HCT116 (cell line): ENCODE measurements at regions not wholly inside any gene's neighbourhood (a gene's known extent, or its start where the extent isn't known, plus 50 kb on each side); places are given as distances from the start of the nearest gene placed in this dataset.
A peak's percentile ranks its signal among the peaks of the same experiment; 100 is the strongest.

Experiments used
- ATAC-seq: fragments of 200-7000 bp; cut with Tn5 transposase; 2 replicates; pipeline ENCODE4 v1.9.1; 2020; ENCODE audit warnings: mild to moderate bottlenecking, moderate library complexity
- BruUV-seq: library from RNA; stranded (reverse); fragments of 400-500 nt; replicated peaks from 2 replicates; lab custom pipeline; 2021; lab: Mats Ljungman, UMichigan
- CTCF ChIA-PET: fragments of 300-600 bp; sonication (Branson Sonifier 250); formaldehyde crosslinking; loops from one replicate; lab custom pipeline; 2021; ENCODE audit warnings: antibody characterized with exemption; lab: Charles Lee
- POLR2A ChIA-PET: fragments of 300-600, 350-600 bp; sonication (Branson Sonifier 250); formaldehyde crosslinking; loops from one replicate; lab custom pipeline; 2021; ENCODE audit warnings: antibody characterized with exemption; lab: Charles Lee
- RAD21 ChIA-PET, 2 experiments: fragments of 300-600 bp; sonication (Branson Sonifier 250); formaldehyde crosslinking; loops; one replicate each; lab custom pipeline; 2023; ENCODE audit warnings: low total read pairs in 2 of 2; ENCODE audit not compliant: uncharacterized antibody in 2 of 2, unreplicated experiment in 2 of 2, low non-redundant PET in 1 of 2; lab: Charles Lee
- DNase-seq: peaks from one replicate; pipeline ENCODE4 v3.0.0-alpha.2; 2010; ENCODE audit warnings: low read depth, low spot score
- H2AFZ ChIP-seq: fragments of 200-600 bp; shearing (Covaris generic), sonication (generic); 2 replicates; pipeline ENCODE4 v1.6.1; 2017; ENCODE audit warnings: low read depth, mixed run types, mixed read lengths, antibody characterized with exemption, low read length; ENCODE audit not compliant: poor library complexity, severe bottlenecking
- H3K27ac ChIP-seq: 2 replicates; pipeline ENCODE4 v1.5.1; 2012; ENCODE audit warnings: low read depth, low read length
- H3K27me3 ChIP-seq: fragments of 200-600 bp; sonication (generic); 2 replicates; pipeline ENCODE4 v1.6.1; 2016; ENCODE audit warnings: mixed run types, low read length, mixed read lengths; ENCODE audit not compliant: insufficient read depth
- H3K36me3 ChIP-seq, 2 experiments: fragments of 200-500 bp in 1 of 2; fragments of 200-600 bp in 1 of 2; sonication (Bioruptor generic) in 1 of 2; sonication (generic) in 1 of 2; 2 replicates each; pipeline versions ENCODE4 v1.5.1 to v1.6.1; 2014 to 2016; ENCODE audit warnings: low read length in 2 of 2, inconsistent platforms in 1 of 2, mixed read lengths in 1 of 2, mixed run types in 1 of 2; ENCODE audit not compliant: insufficient read depth in 2 of 2, control insufficient read depth in 1 of 2
- H3K4me1 ChIP-seq, 2 experiments: fragments of 200-600 bp in 1 of 2; sonication (generic) in 1 of 2; 2 replicates each; pipeline versions ENCODE4 v1.5.1 to v1.6.1; 2012 to 2017; ENCODE audit warnings: low read length in 2 of 2, inconsistent platforms in 1 of 2, mild to moderate bottlenecking in 1 of 2, mixed read lengths in 1 of 2, mixed run types in 1 of 2, moderate library complexity in 1 of 2; ENCODE audit not compliant: insufficient read depth in 2 of 2, control insufficient read depth in 1 of 2
- H3K4me2 ChIP-seq: fragments of 200-600 bp; sonication (generic); 2 replicates; pipeline ENCODE4 v1.6.1; 2017; ENCODE audit warnings: mixed run types, low read length, mixed read lengths
- H3K4me3 ChIP-seq, 2 experiments: fragments of 200-600 bp in 1 of 2; sonication (generic) in 1 of 2; replicated peaks in 1 of 2; 2 replicates each; pipeline ENCODE4 v1.5.1; 2011 to 2016; ENCODE audit warnings: low read length in 2 of 2, control low read depth in 1 of 2, low read depth in 1 of 2, mild to moderate bottlenecking in 1 of 2, mixed read lengths in 1 of 2, mixed run types in 1 of 2
- H3K79me2 ChIP-seq: fragments of 200-600 bp; sonication (generic); 2 replicates; pipeline ENCODE4 v1.6.1; 2017; ENCODE audit warnings: mild to moderate bottlenecking, mixed run types, low read length, moderate library complexity, mixed read lengths; ENCODE audit not compliant: insufficient read depth
- H3K9ac ChIP-seq: fragments of 200-600 bp; sonication (generic); 2 replicates; pipeline ENCODE4 v1.6.1; 2016; ENCODE audit warnings: low read length, mixed read lengths
- H3K9me2 ChIP-seq: fragments of 200-600 bp; sonication (generic), shearing (Covaris generic); 2 replicates; pipeline ENCODE4 v1.6.1; 2017; ENCODE audit warnings: mixed run types, mild to moderate bottlenecking, moderate library complexity; ENCODE audit not compliant: insufficient read depth
- H3K9me3 ChIP-seq, 2 experiments: fragments of 200-500 bp in 1 of 2; fragments of 200-600 bp in 1 of 2; sonication (Bioruptor generic) in 1 of 2; sonication (generic) in 1 of 2; 2 replicates each; pipeline ENCODE4 v1.6.1; 2014 to 2017; ENCODE audit warnings: low read length in 2 of 2, mixed read lengths in 2 of 2, inconsistent platforms in 1 of 2, low read depth in 1 of 2, mild to moderate bottlenecking in 1 of 2, mixed run types in 1 of 2, moderate library complexity in 1 of 2; ENCODE audit not compliant: control insufficient read depth in 1 of 2, insufficient read depth in 1 of 2
- H4K20me1 ChIP-seq: fragments of 200-600 bp; sonication (generic), shearing (Covaris generic); 2 replicates; pipeline ENCODE4 v1.6.1; 2017; ENCODE audit warnings: mixed run types, mild to moderate bottlenecking, moderate library complexity; ENCODE audit not compliant: insufficient read depth
- CBX3 ChIP-seq: IDR thresholded peaks from 2 replicates; pipeline ENCODE4 v1.6.1; 2012; ENCODE audit warnings: low read depth
- CEBPB ChIP-seq: IDR thresholded peaks from 2 replicates; pipeline ENCODE4 v1.6.1; 2012; ENCODE audit warnings: low read depth
- EGR1 ChIP-seq: IDR thresholded peaks from 2 replicates; pipeline ENCODE4 v1.6.1; 2012; ENCODE audit warnings: low read depth
- EZH2 ChIP-seq: fragments of 200-600 bp; sonication (generic); IDR thresholded peaks from 2 replicates; pipeline ENCODE4 v1.6.1; 2017; ENCODE audit warnings: antibody characterized with exemption, mixed run types
- POLR2A ChIP-seq: IDR thresholded peaks from 2 replicates; pipeline ENCODE4 v1.7.0; 2011; ENCODE audit warnings: borderline replicate concordance; ENCODE audit not compliant: insufficient read depth, insufficient read length; ENCODE audit errors: extremely low read depth
- SIN3A ChIP-seq: IDR thresholded peaks from 2 replicates; pipeline ENCODE4 v1.6.1; 2012; ENCODE audit warnings: low read depth
- SRF ChIP-seq: IDR thresholded peaks from 2 replicates; pipeline ENCODE4 v1.6.1; 2012; ENCODE audit warnings: low read depth
- ZFX ChIP-seq: fragments of 450-650 bp; IDR thresholded peaks from 2 replicates; pipeline ENCODE4 v1.6.1; 2017
- ZNF274 ChIP-seq: fragments of 200-500 bp; sonication (Bioruptor generic); IDR thresholded peaks from 2 replicates; pipeline ENCODE4 v1.6.1; 2014; ENCODE audit warnings: mild to moderate bottlenecking, low read depth, low read length, inconsistent platforms
- intact Hi-C: fragments of 100-400 bp; cut with micrococcal nuclease; formaldehyde crosslinking; loops from 2 replicates; pipeline ENCODE4 v1.10.0; 2022
- TF ChIP-seq, protein P1 (sequence below), 3 experiments: fragments of 200-600 bp in 1 of 3; sonication (generic) in 1 of 3; IDR thresholded peaks in 2 of 3; conservative IDR thresholded peaks in 1 of 3; 2 replicates each; pipeline ENCODE4 v1.5.1; 2012 to 2017; ENCODE audit warnings: low read depth in 2 of 3, low read length in 2 of 3, antibody characterized with exemption in 1 of 3, borderline replicate concordance in 1 of 3, control low read depth in 1 of 3, mild to moderate bottlenecking in 1 of 3, mixed read lengths in 1 of 3, mixed run types in 1 of 3, moderate library complexity in 1 of 3; ENCODE audit not compliant: insufficient read depth in 1 of 3
- TF ChIP-seq, protein P2 (sequence below): IDR thresholded peaks from 2 replicates; pipeline ENCODE4 v1.6.1; 2011; ENCODE audit warnings: mild to moderate bottlenecking, low read length, moderate library complexity; ENCODE audit not compliant: insufficient replicate concordance; ENCODE audit errors: extremely low read depth
- TF ChIP-seq, protein P3 (sequence below): IDR thresholded peaks from 2 replicates; pipeline ENCODE4 v1.6.1; 2012; ENCODE audit warnings: low read depth
- TF ChIP-seq, protein P4 (sequence below): IDR thresholded peaks from 2 replicates; pipeline ENCODE4 v1.6.1; 2012

DNA sequence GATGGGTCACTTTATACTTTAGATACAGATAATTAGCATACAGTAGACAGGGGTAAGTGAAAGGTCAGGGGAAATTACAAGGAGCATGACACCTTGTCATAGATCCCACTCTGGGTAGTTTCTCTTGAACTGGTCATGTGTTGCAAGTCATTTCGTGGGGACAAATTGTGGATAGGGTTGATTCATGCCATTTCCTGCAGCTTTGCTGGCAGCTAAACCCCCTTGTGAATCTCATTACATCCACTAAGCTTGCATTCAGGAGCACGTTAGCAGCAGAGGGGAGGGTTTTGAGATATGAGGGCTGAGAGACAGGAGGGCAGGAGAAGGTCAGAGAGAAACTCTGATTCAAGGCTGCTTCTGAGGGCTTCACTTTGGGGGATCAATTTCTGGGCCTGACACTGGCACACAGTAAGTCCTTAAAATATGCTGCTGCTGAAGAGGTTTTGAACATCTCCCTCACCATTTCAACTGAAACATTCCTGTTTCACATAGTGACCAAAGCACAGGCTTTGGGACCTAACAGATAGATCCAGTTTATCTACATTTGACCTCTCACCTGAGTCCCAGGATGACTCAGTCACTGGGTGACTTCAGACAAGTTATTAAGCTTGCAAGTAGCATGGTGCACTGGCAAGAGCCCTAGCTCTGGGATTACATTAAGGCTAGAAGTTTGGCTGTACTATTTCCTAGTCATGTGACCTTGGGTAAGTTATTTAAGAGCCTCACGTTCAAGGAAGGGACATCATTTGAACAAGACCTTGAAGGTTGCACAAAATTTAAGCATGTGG is 206.0 kb upstream of the USP24 start:
- POLR2A ChIA-PET: no interaction called here
- H3K4me2 ChIP-seq: peak overlapping the region; percentile 52

More for the DNA sequence above, 206.0 kb upstream of the USP24 start:
- no TSS peak for BruUV-seq
- no peak overlapping the region for H3K4me3 ChIP-seq
- TF ChIP-seq, protein P1, sequence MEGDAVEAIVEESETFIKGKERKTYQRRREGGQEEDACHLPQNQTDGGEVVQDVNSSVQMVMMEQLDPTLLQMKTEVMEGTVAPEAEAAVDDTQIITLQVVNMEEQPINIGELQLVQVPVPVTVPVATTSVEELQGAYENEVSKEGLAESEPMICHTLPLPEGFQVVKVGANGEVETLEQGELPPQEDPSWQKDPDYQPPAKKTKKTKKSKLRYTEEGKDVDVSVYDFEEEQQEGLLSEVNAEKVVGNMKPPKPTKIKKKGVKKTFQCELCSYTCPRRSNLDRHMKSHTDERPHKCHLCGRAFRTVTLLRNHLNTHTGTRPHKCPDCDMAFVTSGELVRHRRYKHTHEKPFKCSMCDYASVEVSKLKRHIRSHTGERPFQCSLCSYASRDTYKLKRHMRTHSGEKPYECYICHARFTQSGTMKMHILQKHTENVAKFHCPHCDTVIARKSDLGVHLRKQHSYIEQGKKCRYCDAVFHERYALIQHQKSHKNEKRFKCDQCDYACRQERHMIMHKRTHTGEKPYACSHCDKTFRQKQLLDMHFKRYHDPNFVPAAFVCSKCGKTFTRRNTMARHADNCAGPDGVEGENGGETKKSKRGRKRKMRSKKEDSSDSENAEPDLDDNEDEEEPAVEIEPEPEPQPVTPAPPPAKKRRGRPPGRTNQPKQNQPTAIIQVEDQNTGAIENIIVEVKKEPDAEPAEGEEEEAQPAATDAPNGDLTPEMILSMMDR (IDR thresholded peaks at IDR 0.05 in 2 of 3, conservative IDR thresholded peaks at IDR 0.05 in 1 of 3; ENCODE audit: borderline replicate concordance in 1 of 3, insufficient read depth in 1 of 3, low read depth in 2 of 3, low read length in 2 of 3): no peak
- TF ChIP-seq SRF (no peak), ZNF274 (no peak), CBX3 (no peak), EGR1 (no peak), SIN3A (no peak), EZH2 (no peak), CEBPB (no peak), POLR2A (no peak), ZFX (no peak)
- TF ChIP-seq, protein P2, sequence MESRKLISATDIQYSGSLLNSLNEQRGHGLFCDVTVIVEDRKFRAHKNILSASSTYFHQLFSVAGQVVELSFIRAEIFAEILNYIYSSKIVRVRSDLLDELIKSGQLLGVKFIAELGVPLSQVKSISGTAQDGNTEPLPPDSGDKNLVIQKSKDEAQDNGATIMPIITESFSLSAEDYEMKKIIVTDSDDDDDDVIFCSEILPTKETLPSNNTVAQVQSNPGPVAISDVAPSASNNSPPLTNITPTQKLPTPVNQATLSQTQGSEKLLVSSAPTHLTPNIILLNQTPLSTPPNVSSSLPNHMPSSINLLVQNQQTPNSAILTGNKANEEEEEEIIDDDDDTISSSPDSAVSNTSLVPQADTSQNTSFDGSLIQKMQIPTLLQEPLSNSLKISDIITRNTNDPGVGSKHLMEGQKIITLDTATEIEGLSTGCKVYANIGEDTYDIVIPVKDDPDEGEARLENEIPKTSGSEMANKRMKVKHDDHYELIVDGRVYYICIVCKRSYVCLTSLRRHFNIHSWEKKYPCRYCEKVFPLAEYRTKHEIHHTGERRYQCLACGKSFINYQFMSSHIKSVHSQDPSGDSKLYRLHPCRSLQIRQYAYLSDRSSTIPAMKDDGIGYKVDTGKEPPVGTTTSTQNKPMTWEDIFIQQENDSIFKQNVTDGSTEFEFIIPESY: no peak
- TF ChIP-seq, protein P3, sequence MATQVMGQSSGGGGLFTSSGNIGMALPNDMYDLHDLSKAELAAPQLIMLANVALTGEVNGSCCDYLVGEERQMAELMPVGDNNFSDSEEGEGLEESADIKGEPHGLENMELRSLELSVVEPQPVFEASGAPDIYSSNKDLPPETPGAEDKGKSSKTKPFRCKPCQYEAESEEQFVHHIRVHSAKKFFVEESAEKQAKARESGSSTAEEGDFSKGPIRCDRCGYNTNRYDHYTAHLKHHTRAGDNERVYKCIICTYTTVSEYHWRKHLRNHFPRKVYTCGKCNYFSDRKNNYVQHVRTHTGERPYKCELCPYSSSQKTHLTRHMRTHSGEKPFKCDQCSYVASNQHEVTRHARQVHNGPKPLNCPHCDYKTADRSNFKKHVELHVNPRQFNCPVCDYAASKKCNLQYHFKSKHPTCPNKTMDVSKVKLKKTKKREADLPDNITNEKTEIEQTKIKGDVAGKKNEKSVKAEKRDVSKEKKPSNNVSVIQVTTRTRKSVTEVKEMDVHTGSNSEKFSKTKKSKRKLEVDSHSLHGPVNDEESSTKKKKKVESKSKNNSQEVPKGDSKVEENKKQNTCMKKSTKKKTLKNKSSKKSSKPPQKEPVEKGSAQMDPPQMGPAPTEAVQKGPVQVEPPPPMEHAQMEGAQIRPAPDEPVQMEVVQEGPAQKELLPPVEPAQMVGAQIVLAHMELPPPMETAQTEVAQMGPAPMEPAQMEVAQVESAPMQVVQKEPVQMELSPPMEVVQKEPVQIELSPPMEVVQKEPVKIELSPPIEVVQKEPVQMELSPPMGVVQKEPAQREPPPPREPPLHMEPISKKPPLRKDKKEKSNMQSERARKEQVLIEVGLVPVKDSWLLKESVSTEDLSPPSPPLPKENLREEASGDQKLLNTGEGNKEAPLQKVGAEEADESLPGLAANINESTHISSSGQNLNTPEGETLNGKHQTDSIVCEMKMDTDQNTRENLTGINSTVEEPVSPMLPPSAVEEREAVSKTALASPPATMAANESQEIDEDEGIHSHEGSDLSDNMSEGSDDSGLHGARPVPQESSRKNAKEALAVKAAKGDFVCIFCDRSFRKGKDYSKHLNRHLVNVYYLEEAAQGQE: no peak
- TF ChIP-seq, protein P4, sequence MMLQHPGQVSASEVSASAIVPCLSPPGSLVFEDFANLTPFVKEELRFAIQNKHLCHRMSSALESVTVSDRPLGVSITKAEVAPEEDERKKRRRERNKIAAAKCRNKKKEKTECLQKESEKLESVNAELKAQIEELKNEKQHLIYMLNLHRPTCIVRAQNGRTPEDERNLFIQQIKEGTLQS: no peak
- intact Hi-C loops: no loop called here
- DNase-seq (peak; percentile 23), ATAC-seq (peak; percentile 79)
- ChIA-PET RAD21 (no interaction called here), CTCF (no interaction called here)
- no peaks in the 10 kb centered on the region for H3K9me2 ChIP-seq
- no peak overlapping the region for H3K9ac ChIP-seq
- H3K9me3 ChIP-seq: peaks cover 0 to 6% of the 10 kb centered on the region in 2 experiments; a peak in 1 of 4 replicates
- no peaks in the 10 kb centered on the region for H3K27me3 ChIP-seq
- H3K79me2 ChIP-seq: no peaks in the 10 kb centered on the region
- no peaks in the 10 kb centered on the region for H3K36me3 ChIP-seq
- H4K20me1 ChIP-seq: no peaks in the 10 kb centered on the region
- peak overlapping the region; percentile 72 for H2AFZ ChIP-seq
- peaks cover 8 to 33% of the 10 kb centered on the region in 2 experiments; a peak in 3 of 4 replicates for H3K4me1 ChIP-seq
- H3K27ac ChIP-seq: no peak overlapping the region
